Mesothelial cell of epicardium (in vitro differentiated cells): ENCODE measurements at regions not wholly inside any gene's neighbourhood (a gene's known extent, or its start where the extent isn't known, plus 50 kb on each side); places are given as distances from the start of the nearest gene placed in this dataset.

Experiments used
- DNase-seq, 2 experiments: peaks; one replicate each; pipeline ENCODE4 v3.0.0; 2021; ENCODE audit warnings: low spot score in 2 of 2; ENCODE audit not compliant: unreplicated experiment in 2 of 2
- H3K27ac Mint-ChIP-seq: 2 replicates; pipeline ENCODE4 v1.8.0; 2021; ENCODE audit warnings: mixed read lengths
- H3K27me3 Mint-ChIP-seq: 2 replicates; pipeline ENCODE4 v1.8.0; 2021; ENCODE audit warnings: low read depth, mixed read lengths
- H3K36me3 Mint-ChIP-seq: 2 replicates; pipeline ENCODE4 v1.8.0; 2021; ENCODE audit warnings: mixed read lengths
- H3K4me1 Mint-ChIP-seq: 2 replicates; pipeline ENCODE4 v1.8.0; 2021; ENCODE audit warnings: mixed read lengths
- H3K4me3 Mint-ChIP-seq: 2 replicates; pipeline ENCODE4 v1.8.0; 2021; ENCODE audit warnings: mild to moderate bottlenecking, moderate library complexity, mixed read lengths
- H3K9me3 Mint-ChIP-seq: 2 replicates; pipeline ENCODE4 v1.8.0; 2021; ENCODE audit warnings: mixed read lengths
- CTCF ChIP-seq: fragments of 200-600 bp; sonication (generic); IDR thresholded peaks from one replicate; pipeline ENCODE4 v1.5.0; 2021; ENCODE audit warnings: antibody characterized with exemption; ENCODE audit not compliant: unreplicated experiment

- Mint-ChIP-seq H3K9me3 (peaks cover 3% of the 10 kb centered on the region), H3K36me3 (peaks cover 3% of the 10 kb centered on the region), H3K4me1 (peaks cover 34% of the 10 kb centered on the region), H3K27ac (peak overlapping the region; percentile 13), H3K27me3 (no peaks in the 10 kb centered on the region), H3K4me3 (no peak overlapping the region)
- no peak for TF ChIP-seq CTCF
- no peak for DNase-seq
Measured at GRCh38 chr10:83625831-83626360, 513.4 kb upstream of the GHITM start.

- H3K4me1 Mint-ChIP-seq: no peaks in the 10 kb centered on the region
- no peaks in the 10 kb centered on the region for H3K27me3 Mint-ChIP-seq
- no peak overlapping the region for H3K4me3 Mint-ChIP-seq
- no peak for TF ChIP-seq CTCF
- no peaks in the 10 kb centered on the region for H3K9me3 Mint-ChIP-seq
- peaks cover 3% of the 10 kb centered on the region for H3K36me3 Mint-ChIP-seq
- H3K27ac Mint-ChIP-seq: no peak overlapping the region
- no peak for DNase-seq
Measured at GRCh38 chr10:83632701-83633100, 506.6 kb upstream of the GHITM start.

GRCh38 chr10:83633547-83633946 lies 505.8 kb upstream of the GHITM start:
- H3K36me3 Mint-ChIP-seq: no peaks in the 10 kb centered on the region
- no peak overlapping the region for H3K4me3 Mint-ChIP-seq
- TF ChIP-seq CTCF: no peak
- no peaks in the 10 kb centered on the region for H3K9me3 Mint-ChIP-seq
- no peaks in the 10 kb centered on the region for H3K27me3 Mint-ChIP-seq
- H3K4me1 Mint-ChIP-seq: no peaks in the 10 kb centered on the region
- no peak overlapping the region for H3K27ac Mint-ChIP-seq
- DNase-seq: no peak

GRCh38 chr10:83636826-83637225 lies 502.5 kb upstream of the GHITM start:
- no peak for TF ChIP-seq CTCF
- Mint-ChIP-seq H3K4me3 (no peak overlapping the region), H3K4me1 (no peaks in the 10 kb centered on the region), H3K27ac (no peak overlapping the region), H3K9me3 (no peaks in the 10 kb centered on the region), H3K36me3 (no peaks in the 10 kb centered on the region), H3K27me3 (no peaks in the 10 kb centered on the region)
- no peak for DNase-seq

GRCh38 chr10:83647526-83647925 lies 491.8 kb upstream of the GHITM start:
- Mint-ChIP-seq H3K36me3 (no peaks in the 10 kb centered on the region), H3K27me3 (peaks cover 3% of the 10 kb centered on the region), H3K4me3 (no peak overlapping the region), H3K27ac (no peak overlapping the region), H3K4me1 (peaks cover 15% of the 10 kb centered on the region), H3K9me3 (peaks cover 6% of the 10 kb centered on the region)
- DNase-seq: no peak
- no peak for TF ChIP-seq CTCF

GRCh38 chr10:83648201-83648600 lies 491.1 kb upstream of the GHITM start:
- peaks cover 12% of the 10 kb centered on the region for H3K9me3 Mint-ChIP-seq
- H3K36me3 Mint-ChIP-seq: no peaks in the 10 kb centered on the region
- H3K27ac Mint-ChIP-seq: no peak overlapping the region
- peaks cover 3% of the 10 kb centered on the region for H3K27me3 Mint-ChIP-seq
- peaks cover 15% of the 10 kb centered on the region for H3K4me1 Mint-ChIP-seq
- TF ChIP-seq CTCF: no peak
- DNase-seq: no peak
- no peak overlapping the region for H3K4me3 Mint-ChIP-seq
